Uterus (tissue), 2 donors: ENCODE measurements at regions not wholly inside any gene's neighbourhood (a gene's known extent, or its start where the extent isn't known, plus 50 kb on each side); places are given as distances from the start of the nearest gene placed in this dataset.

Source experiments
- POLR2A ChIP-seq, 2 donors: fragments of 450-650 bp; IDR thresholded peaks; one replicate each; pipeline ENCODE4 v1.6.1; 2016; ENCODE audit warnings: antibody characterized with exemption in 2 of 2, mild to moderate bottlenecking in 1 of 2, moderate library complexity in 1 of 2
- TF ChIP-seq, protein P1 (sequence below), 4 experiments: fragments of 200-600 bp in 2 of 4; fragments of 450-650 bp in 2 of 4; sonication (generic) in 2 of 4; IDR thresholded peaks; one replicate each; pipeline ENCODE4 v1.5.1; 2016 to 2019; ENCODE audit warnings: antibody characterized with exemption in 4 of 4, mild to moderate bottlenecking in 2 of 4, moderate library complexity in 1 of 4

DNA sequence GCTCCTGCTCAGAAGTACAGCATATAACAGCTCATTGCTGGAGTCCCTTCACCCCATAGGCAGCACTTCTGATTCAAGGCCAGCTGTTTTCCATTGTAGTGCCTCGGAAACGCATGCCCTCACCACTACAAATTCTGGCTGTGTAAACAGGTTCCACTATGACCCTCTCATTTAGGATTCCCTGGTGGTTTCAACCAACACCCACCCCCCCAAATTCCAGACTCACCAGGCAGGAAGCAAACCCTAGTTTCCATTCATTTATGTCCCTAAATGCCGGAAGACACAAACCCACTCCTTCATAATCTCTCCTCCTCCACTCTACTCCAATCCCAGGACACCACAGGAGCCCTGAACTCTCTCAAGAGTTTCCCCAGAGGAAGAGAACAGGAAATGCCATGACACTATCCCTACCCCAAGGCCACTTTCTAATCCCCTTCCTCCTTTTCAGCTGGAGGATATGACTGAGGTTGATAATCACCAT, 75.9 kb upstream of the TMPO start:
- TF ChIP-seq, protein P1, sequence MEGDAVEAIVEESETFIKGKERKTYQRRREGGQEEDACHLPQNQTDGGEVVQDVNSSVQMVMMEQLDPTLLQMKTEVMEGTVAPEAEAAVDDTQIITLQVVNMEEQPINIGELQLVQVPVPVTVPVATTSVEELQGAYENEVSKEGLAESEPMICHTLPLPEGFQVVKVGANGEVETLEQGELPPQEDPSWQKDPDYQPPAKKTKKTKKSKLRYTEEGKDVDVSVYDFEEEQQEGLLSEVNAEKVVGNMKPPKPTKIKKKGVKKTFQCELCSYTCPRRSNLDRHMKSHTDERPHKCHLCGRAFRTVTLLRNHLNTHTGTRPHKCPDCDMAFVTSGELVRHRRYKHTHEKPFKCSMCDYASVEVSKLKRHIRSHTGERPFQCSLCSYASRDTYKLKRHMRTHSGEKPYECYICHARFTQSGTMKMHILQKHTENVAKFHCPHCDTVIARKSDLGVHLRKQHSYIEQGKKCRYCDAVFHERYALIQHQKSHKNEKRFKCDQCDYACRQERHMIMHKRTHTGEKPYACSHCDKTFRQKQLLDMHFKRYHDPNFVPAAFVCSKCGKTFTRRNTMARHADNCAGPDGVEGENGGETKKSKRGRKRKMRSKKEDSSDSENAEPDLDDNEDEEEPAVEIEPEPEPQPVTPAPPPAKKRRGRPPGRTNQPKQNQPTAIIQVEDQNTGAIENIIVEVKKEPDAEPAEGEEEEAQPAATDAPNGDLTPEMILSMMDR (IDR thresholded peaks at IDR 0.05): no peak
- TF ChIP-seq POLR2A (IDR thresholded peaks at IDR 0.05): no peak
